NT2/D1 (cell line): ENCODE measurements at regions not wholly inside any gene's neighbourhood (a gene's known extent, or its start where the extent isn't known, plus 50 kb on each side); places are given as distances from the start of the nearest gene placed in this dataset.

Experiments
- DNase-seq: peaks from one replicate; pipeline ENCODE4 v3.0.0-alpha.2; 2011; ENCODE audit warnings: low read depth, low spot score
- H3K27me3 ChIP-seq: 2 replicates; pipeline ENCODE4 v1.6.0; 2011; ENCODE audit warnings: mild to moderate bottlenecking; ENCODE audit not compliant: insufficient read length, insufficient read depth
- H3K36me3 ChIP-seq: 2 replicates; pipeline ENCODE4 v1.6.1; 2011; ENCODE audit warnings: mild to moderate bottlenecking, low read length, mixed read lengths; ENCODE audit not compliant: insufficient read depth, insufficient read length
- H3K4me1 ChIP-seq: 2 replicates; pipeline ENCODE4 v1.5.1; 2011; ENCODE audit not compliant: insufficient read depth, insufficient read length
- H3K4me3 ChIP-seq: 2 replicates; pipeline ENCODE4 v1.5.1; 2011; ENCODE audit warnings: low read depth; ENCODE audit not compliant: insufficient read length
- H3K9ac ChIP-seq: 2 replicates; pipeline ENCODE4 v1.6.0; 2011; ENCODE audit warnings: low read depth; ENCODE audit not compliant: insufficient read length
- H3K9me3 ChIP-seq: 2 replicates; pipeline ENCODE4 v1.5.1; 2011; ENCODE audit warnings: mild to moderate bottlenecking, low read length; ENCODE audit not compliant: insufficient read depth
- SUZ12 ChIP-seq: IDR thresholded peaks from 2 replicates; pipeline ENCODE4 v1.6.1; 2011; ENCODE audit not compliant: insufficient read length, insufficient read depth; ENCODE audit errors: extremely low read depth
- YY1 ChIP-seq: IDR thresholded peaks from 2 replicates; pipeline ENCODE4 v1.6.1; 2011; ENCODE audit not compliant: insufficient read length, insufficient read depth
- ZNF274 ChIP-seq: IDR thresholded peaks from 2 replicates; pipeline ENCODE4 v1.6.1; 2011; ENCODE audit warnings: mild to moderate bottlenecking, low read depth, low read length

- H3K36me3 ChIP-seq, result no peaks in the 10 kb centered on the region
- H3K4me1 ChIP-seq, result no peaks in the 10 kb centered on the region
- no peak overlapping the region for H3K4me3 ChIP-seq
- no peak for TF ChIP-seq YY1
- no peak for TF ChIP-seq SUZ12
- no peak for TF ChIP-seq ZNF274
- H3K9ac ChIP-seq, result no peak overlapping the region
- no peaks in the 10 kb centered on the region for H3K27me3 ChIP-seq
- DNase-seq, result no peak
- no peaks in the 10 kb centered on the region for H3K9me3 ChIP-seq
Observed at GRCh38 chr12:127295630-127296029, 971.3 kb upstream of the TMEM132C start.

DNA sequence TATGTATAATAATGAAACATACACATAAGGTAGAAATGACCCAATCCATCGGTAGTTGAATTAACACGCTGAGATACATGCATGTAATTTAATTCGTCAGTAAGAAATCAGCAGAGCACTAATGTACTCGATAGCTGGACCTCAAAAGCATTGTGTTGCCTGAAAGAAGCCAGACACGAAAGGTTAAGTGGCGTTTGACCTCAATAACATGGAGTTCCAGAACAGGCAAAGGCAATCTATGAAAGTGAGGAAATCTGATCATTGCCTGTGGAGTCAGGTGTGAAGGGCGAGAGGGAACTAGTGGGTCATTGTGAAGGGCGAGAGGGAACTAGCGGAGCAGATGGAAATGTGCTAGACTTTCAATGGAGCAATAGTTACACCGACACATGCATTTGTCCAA is 970.4 kb upstream of the TMEM132C start:
- Histone ChIP-seq H3K9me3 (no peaks in the 10 kb centered on the region), H3K4me3 (no peak overlapping the region), H3K4me1 (no peaks in the 10 kb centered on the region), H3K9ac (no peak overlapping the region), H3K27me3 (no peaks in the 10 kb centered on the region), H3K36me3 (no peaks in the 10 kb centered on the region)
- DNase-seq, result no peak
- no peak for TF ChIP-seq ZNF274

DNA sequence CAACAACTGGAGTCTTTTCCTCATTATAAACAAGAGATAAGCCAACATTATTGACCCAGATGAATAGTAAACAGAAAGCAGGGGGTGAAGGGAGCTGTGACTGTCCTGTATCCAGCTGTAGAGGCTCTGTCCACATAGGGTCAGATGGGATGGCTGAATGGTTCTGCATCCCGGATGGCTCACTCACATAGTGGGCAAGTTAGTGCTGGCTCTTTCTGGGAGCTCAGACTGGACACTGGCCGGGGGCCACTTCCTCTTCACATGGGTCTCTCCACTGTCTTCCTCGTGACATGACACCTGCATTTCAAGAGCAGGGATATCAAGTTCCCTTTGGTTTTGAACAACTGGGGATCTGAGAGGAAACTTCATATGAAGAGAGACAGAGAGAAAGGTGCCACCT is 969.6 kb upstream of the TMEM132C start:
- DNase-seq, result no peak
- H3K36me3 ChIP-seq, result no peaks in the 10 kb centered on the region
- no peak overlapping the region for H3K9ac ChIP-seq
- TF ChIP-seq SUZ12, result no peak
- TF ChIP-seq YY1, result no peak
- no peak overlapping the region for H3K4me3 ChIP-seq
- no peaks in the 10 kb centered on the region for H3K4me1 ChIP-seq
- no peaks in the 10 kb centered on the region for H3K27me3 ChIP-seq
- H3K9me3 ChIP-seq, result no peaks in the 10 kb centered on the region

DNA sequence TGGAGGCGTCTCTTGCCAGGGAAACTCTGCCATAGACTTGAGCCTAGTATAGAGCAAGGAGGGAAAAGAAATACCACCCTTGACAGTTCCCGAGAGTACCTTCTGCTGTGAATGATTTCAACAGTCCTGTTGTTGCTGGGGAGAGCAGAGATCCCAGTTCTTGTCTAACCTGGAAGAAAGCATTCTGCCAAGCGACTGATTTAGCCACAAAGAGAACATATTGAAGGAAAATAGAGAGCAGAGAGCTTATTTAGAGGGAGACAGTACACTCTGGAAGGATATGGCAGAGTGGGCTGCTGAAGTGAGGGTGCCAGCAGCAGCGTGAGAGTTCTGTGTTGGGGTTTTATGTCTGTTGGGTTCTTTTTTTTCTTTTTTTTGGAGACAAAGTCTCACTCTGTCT is 966.9 kb upstream of the TMEM132C start:
- Histone ChIP-seq H3K27me3 (peaks cover under 1% of the 10 kb centered on the region), H3K9ac (no peak overlapping the region), H3K4me1 (no peaks in the 10 kb centered on the region), H3K4me3 (no peak overlapping the region), H3K9me3 (no peaks in the 10 kb centered on the region), H3K36me3 (no peaks in the 10 kb centered on the region)
- no peak for TF ChIP-seq ZNF274
- no peak for TF ChIP-seq YY1
- no peak for TF ChIP-seq SUZ12
- DNase-seq, result no peak

DNA sequence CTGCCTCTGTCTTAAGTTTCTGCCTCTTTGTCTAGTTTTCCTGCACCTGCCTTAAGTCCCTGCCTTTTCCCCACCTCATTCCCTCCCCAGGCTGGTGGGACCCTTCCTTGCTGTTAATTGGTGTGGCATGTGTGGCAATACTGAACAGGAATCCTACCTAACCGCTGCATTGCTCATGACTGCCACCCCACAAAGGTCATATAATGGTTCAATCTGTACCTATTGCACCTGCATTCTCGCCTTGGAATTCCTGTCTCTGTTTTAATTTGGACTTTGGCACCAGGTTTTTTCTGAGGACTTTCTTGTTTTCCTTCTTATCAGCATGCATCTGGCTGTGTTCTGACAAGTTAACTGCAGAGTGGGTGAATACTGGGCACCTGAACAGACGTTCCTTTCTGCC is 966.2 kb upstream of the TMEM132C start:
- H3K4me3 ChIP-seq, result no peak overlapping the region
- H3K9ac ChIP-seq, result no peak overlapping the region
- H3K36me3 ChIP-seq, result no peaks in the 10 kb centered on the region
- H3K27me3 ChIP-seq, result peaks cover 2% of the 10 kb centered on the region
- no peaks in the 10 kb centered on the region for H3K4me1 ChIP-seq
- TF ChIP-seq SUZ12 (no peak), YY1 (no peak), ZNF274 (no peak)
- no peaks in the 10 kb centered on the region for H3K9me3 ChIP-seq
- no peak for DNase-seq

GRCh38 chr12:127301876-127302275 is 965.1 kb upstream of the TMEM132C start:
- Histone ChIP-seq H3K4me3 (no peak overlapping the region), H3K4me1 (no peaks in the 10 kb centered on the region), H3K36me3 (no peaks in the 10 kb centered on the region), H3K9ac (no peak overlapping the region), H3K9me3 (no peaks in the 10 kb centered on the region), H3K27me3 (peaks cover 2% of the 10 kb centered on the region)
- DNase-seq, result no peak
- TF ChIP-seq ZNF274, result no peak
- no peak for TF ChIP-seq YY1
- TF ChIP-seq SUZ12, result no peak

- H3K4me3 ChIP-seq, result no peak overlapping the region
- no peaks in the 10 kb centered on the region for H3K9me3 ChIP-seq
- DNase-seq, result no peak
- TF ChIP-seq SUZ12, result no peak
- TF ChIP-seq ZNF274, result no peak
- H3K9ac ChIP-seq, result no peak overlapping the region
- H3K27me3 ChIP-seq, result peaks cover 2% of the 10 kb centered on the region
- no peaks in the 10 kb centered on the region for H3K36me3 ChIP-seq
- no peaks in the 10 kb centered on the region for H3K4me1 ChIP-seq
Observed at GRCh38 chr12:127304751-127305725, 961.9 kb upstream of the TMEM132C start.

GRCh38 chr12:127306604-127307215 is 960.3 kb upstream of the TMEM132C start:
- Histone ChIP-seq H3K4me3 (no peak overlapping the region), H3K9me3 (no peaks in the 10 kb centered on the region), H3K36me3 (no peaks in the 10 kb centered on the region), H3K9ac (no peak overlapping the region), H3K27me3 (peaks cover 2% of the 10 kb centered on the region), H3K4me1 (no peaks in the 10 kb centered on the region)
- TF ChIP-seq ZNF274 (no peak), YY1 (no peak), SUZ12 (no peak)
- DNase-seq, result no peak
